ENCODE measurements at regions not wholly inside any gene's neighbourhood (a gene's known extent, or its start where the extent isn't known, plus 50 kb on each side); places are given as distances from the start of the nearest gene placed in this dataset.
A peak's percentile ranks its signal among the peaks of the same experiment; 100 is the strongest.

DNA sequence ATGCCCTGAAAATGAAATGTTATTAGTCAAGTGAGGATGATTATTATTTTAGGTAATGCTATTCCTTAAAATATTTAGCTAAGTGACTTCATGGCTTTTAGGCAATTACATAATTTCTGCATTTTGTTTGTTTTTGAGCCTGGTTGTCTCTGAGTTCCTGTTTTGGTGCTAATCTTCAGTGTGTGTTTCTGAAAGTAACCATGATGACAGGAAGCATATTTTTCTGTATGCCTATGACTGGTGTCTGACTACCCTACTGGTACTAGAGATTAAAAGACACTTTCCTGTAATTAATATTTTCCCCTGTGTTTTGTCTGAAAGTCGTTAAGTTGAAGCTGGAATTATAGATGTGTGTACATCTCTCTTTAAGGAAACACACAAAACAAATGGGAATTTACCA, 295.0 kb upstream of the SPRED2 start:
- H3K27ac Mint-ChIP-seq: peak overlapping the region in 4 of 7 donors; percentile 58 to 82 (median 72)
- Histone ChIP-seq H3K4me1 (ENCODE audit: control insufficient read depth in 1 of 2, insufficient read depth in 2 of 2, low read length in 2 of 2) (peaks cover 0 to 7% of the 10 kb centered on the region in 2 donors), H2AFZ (ENCODE audit: insufficient read depth, low read depth, low read length, poor library complexity, severe bottlenecking) (no peak overlapping the region), H3K27ac (ENCODE audit: low read depth in 1 of 2, low read length in 2 of 2) (no peak overlapping the region), H3K36me3 (replicated peaks in 1 of 2; ENCODE audit: control insufficient read depth in 1 of 2, insufficient read depth in 2 of 2, low read length in 2 of 2) (no peaks in the 10 kb centered on the region), H4K20me1 (ENCODE audit: insufficient read depth, low read length) (no peaks in the 10 kb centered on the region), H3K4me3 (replicated peaks in 1 of 3; ENCODE audit: low read depth in 2 of 3, low read length in 3 of 3) (no peak overlapping the region), H3K9ac (ENCODE audit: insufficient read depth, low read length, poor library complexity, severe bottlenecking) (no peak overlapping the region), H3K79me2 (ENCODE audit: insufficient read depth, low read length) (no peaks in the 10 kb centered on the region), H3K4me2 (replicated peaks; ENCODE audit: extremely low read depth, low read length, poor library complexity, severe bottlenecking) (no peak overlapping the region), H3K27me3 (ENCODE audit: control insufficient read depth in 2 of 2, insufficient read depth in 2 of 2, low read length in 2 of 2) (no peaks in the 10 kb centered on the region), H3K9me3 (replicated peaks in 1 of 2; ENCODE audit: control insufficient read depth in 1 of 2, insufficient read depth in 1 of 2, low read length in 2 of 2) (no peaks in the 10 kb centered on the region)
- DNase-seq: peak; percentile 24 to 31 (median 24)
- TF ChIP-seq, protein P1, sequence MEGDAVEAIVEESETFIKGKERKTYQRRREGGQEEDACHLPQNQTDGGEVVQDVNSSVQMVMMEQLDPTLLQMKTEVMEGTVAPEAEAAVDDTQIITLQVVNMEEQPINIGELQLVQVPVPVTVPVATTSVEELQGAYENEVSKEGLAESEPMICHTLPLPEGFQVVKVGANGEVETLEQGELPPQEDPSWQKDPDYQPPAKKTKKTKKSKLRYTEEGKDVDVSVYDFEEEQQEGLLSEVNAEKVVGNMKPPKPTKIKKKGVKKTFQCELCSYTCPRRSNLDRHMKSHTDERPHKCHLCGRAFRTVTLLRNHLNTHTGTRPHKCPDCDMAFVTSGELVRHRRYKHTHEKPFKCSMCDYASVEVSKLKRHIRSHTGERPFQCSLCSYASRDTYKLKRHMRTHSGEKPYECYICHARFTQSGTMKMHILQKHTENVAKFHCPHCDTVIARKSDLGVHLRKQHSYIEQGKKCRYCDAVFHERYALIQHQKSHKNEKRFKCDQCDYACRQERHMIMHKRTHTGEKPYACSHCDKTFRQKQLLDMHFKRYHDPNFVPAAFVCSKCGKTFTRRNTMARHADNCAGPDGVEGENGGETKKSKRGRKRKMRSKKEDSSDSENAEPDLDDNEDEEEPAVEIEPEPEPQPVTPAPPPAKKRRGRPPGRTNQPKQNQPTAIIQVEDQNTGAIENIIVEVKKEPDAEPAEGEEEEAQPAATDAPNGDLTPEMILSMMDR (IDR thresholded peaks at IDR 0.05): no peak
- no peaks in the 10 kb centered on the region for H3K36me3 Mint-ChIP-seq
- H3K27me3 Mint-ChIP-seq (ENCODE audit: low read depth in 3 of 3): peaks cover 0 to 13% (median 3%) of the 10 kb centered on the region in 3 donors
- no peak overlapping the region for H3K4me3 Mint-ChIP-seq
- intact Hi-C loops (cut with micrococcal nuclease): no loop called here
- peaks cover 0 to 7% (median 2%) of the 10 kb centered on the region in 7 donors for H3K9me3 Mint-ChIP-seq
- H3K4me1 Mint-ChIP-seq: peaks cover 18% of the 10 kb centered on the region
- WGBS (ENCODE audit: insufficient coverage): no CpG with 5 or more reads among the region's 1 CpG

GRCh38 chr2:65724752-65725151, 292.4 kb upstream of the SPRED2 start:
- intact Hi-C loops (cut with micrococcal nuclease): no loop called here
- no peak overlapping the region for H3K27ac ChIP-seq (ENCODE audit: low read depth in 1 of 2, low read length in 2 of 2)
- H3K9me3 Mint-ChIP-seq: peaks cover 0 to 3% (median 0%) of the 10 kb centered on the region in 7 donors
- no peak overlapping the region for H2AFZ ChIP-seq (ENCODE audit: insufficient read depth, low read depth, low read length, poor library complexity, severe bottlenecking)
- DNase-seq: no peak
- H3K36me3 Mint-ChIP-seq: no peaks in the 10 kb centered on the region
- H3K27me3 ChIP-seq (ENCODE audit: control insufficient read depth in 2 of 2, insufficient read depth in 2 of 2, low read length in 2 of 2): no peaks in the 10 kb centered on the region
- H3K36me3 ChIP-seq (replicated peaks in 1 of 2; ENCODE audit: control insufficient read depth in 1 of 2, insufficient read depth in 2 of 2, low read length in 2 of 2): no peaks in the 10 kb centered on the region
- 90% methylated on average over 2 of the region's 4 CpGs for WGBS (ENCODE audit: insufficient coverage)
- H3K27ac Mint-ChIP-seq: no peak overlapping the region
- TF ChIP-seq, protein P1 (IDR thresholded peaks at IDR 0.05): no peak
- no peaks in the 10 kb centered on the region for H3K9me3 ChIP-seq (replicated peaks in 1 of 2; ENCODE audit: control insufficient read depth in 1 of 2, insufficient read depth in 1 of 2, low read length in 2 of 2)
- H3K9ac ChIP-seq (ENCODE audit: insufficient read depth, low read length, poor library complexity, severe bottlenecking): no peak overlapping the region
- no peak overlapping the region for H3K4me3 Mint-ChIP-seq
- H3K4me1 Mint-ChIP-seq: peaks cover 18% of the 10 kb centered on the region
- no peak overlapping the region for H3K4me3 ChIP-seq (replicated peaks in 1 of 3; ENCODE audit: low read depth in 2 of 3, low read length in 3 of 3)
- H3K79me2 ChIP-seq (ENCODE audit: insufficient read depth, low read length): no peaks in the 10 kb centered on the region
- H3K4me1 ChIP-seq (ENCODE audit: control insufficient read depth in 1 of 2, insufficient read depth in 2 of 2, low read length in 2 of 2): peaks cover 0 to 7% of the 10 kb centered on the region in 2 donors
- no peak overlapping the region for H3K4me2 ChIP-seq (replicated peaks; ENCODE audit: extremely low read depth, low read length, poor library complexity, severe bottlenecking)
- H4K20me1 ChIP-seq (ENCODE audit: insufficient read depth, low read length): no peaks in the 10 kb centered on the region
- peaks cover 0 to 19% (median 1%) of the 10 kb centered on the region in 3 donors for H3K27me3 Mint-ChIP-seq (ENCODE audit: low read depth in 3 of 3)

All from CD14-positive monocyte (primary cell).